ENCODE measurements at regions not wholly inside any gene's neighbourhood (a gene's known extent, or its start where the extent isn't known, plus 50 kb on each side); places are given as distances from the start of the nearest gene placed in this dataset.
A peak's percentile ranks its signal among the peaks of the same experiment; 100 is the strongest.

DNA sequence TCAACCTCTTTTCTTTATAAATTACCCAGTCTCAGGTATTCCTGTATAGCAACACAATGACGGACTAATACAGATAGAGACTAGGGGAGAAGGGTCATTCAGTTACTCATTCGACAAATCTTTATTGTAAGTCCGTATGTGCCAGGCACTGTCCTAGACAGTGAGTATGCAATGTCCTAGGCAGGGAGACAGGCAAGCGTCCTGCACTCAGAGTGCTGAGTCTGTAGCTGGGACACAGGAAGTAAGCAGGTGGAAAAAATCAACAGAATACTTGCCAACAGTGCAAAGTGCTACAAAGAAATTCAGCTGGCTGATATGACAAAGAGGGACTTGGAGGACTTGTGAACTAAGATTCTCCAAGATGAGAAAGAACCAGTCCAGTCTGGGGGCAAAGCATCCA lies 92.2 kb upstream of the ZBTB40 start:
- TF ChIP-seq, protein P1, sequence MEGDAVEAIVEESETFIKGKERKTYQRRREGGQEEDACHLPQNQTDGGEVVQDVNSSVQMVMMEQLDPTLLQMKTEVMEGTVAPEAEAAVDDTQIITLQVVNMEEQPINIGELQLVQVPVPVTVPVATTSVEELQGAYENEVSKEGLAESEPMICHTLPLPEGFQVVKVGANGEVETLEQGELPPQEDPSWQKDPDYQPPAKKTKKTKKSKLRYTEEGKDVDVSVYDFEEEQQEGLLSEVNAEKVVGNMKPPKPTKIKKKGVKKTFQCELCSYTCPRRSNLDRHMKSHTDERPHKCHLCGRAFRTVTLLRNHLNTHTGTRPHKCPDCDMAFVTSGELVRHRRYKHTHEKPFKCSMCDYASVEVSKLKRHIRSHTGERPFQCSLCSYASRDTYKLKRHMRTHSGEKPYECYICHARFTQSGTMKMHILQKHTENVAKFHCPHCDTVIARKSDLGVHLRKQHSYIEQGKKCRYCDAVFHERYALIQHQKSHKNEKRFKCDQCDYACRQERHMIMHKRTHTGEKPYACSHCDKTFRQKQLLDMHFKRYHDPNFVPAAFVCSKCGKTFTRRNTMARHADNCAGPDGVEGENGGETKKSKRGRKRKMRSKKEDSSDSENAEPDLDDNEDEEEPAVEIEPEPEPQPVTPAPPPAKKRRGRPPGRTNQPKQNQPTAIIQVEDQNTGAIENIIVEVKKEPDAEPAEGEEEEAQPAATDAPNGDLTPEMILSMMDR (IDR thresholded peaks at IDR 0.05; ENCODE audit: insufficient read depth, low read length, severe bottlenecking), result no peak
- Histone ChIP-seq H3K4me3 (ENCODE audit: low read depth, low read length) (no peak overlapping the region), H3K27me3 (ENCODE audit: control insufficient read depth, insufficient read depth, low read length) (peaks cover 5% of the 10 kb centered on the region), H3K36me3 (ENCODE audit: control insufficient read depth, insufficient read depth, low read length) (no peaks in the 10 kb centered on the region)
- DNase-seq (ENCODE audit: low read depth) (no peak), FAIRE-seq (no peak)

DNA sequence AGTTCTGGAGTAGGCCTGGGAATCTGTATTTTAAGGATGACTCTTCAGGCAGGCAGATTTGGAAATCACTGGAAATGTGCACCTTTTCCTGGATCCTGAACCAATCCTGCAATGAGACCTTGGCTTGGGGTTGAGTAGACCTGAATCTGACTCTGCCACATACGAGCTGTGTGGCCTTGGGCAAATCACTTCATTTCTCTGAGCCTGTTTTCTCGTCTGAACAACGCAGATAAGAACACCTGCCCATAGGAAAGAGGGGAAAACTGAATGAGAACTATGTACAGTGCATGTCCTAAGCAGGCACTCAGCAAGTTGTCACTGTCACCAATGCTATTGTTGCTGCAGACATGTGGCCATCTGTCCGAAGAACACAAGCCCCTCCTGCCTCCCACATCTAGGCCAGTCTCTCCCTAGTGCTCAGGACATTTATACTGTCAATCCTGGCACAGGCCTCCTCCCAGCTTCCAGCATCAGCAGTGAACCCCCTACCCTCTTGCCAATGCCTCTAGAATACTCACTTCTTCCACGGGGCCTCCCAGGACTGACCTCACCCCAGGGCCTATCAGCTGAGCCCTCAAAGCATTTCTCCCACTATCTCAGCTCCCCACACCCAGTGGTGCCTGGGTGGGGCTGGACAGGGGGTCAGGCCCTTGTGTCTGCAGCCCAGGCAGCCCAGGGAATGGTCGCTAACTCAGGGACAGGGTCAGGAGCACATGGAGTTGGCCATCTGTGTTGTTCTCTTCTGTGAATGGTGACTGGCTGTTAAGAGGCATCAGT lies 88.8 kb upstream of the ZBTB40 start:
- no peak overlapping the region for H3K4me3 ChIP-seq (ENCODE audit: low read depth, low read length)
- no peaks in the 10 kb centered on the region for H3K36me3 ChIP-seq (ENCODE audit: control insufficient read depth, insufficient read depth, low read length)
- TF ChIP-seq, protein P1 (IDR thresholded peaks at IDR 0.05; ENCODE audit: insufficient read depth, low read length, severe bottlenecking), result no peak
- FAIRE-seq (peak; percentile 72), DNase-seq (ENCODE audit: low read depth) (no peak)
- peaks cover 3% of the 10 kb centered on the region for H3K27me3 ChIP-seq (ENCODE audit: control insufficient read depth, insufficient read depth, low read length)

DNA sequence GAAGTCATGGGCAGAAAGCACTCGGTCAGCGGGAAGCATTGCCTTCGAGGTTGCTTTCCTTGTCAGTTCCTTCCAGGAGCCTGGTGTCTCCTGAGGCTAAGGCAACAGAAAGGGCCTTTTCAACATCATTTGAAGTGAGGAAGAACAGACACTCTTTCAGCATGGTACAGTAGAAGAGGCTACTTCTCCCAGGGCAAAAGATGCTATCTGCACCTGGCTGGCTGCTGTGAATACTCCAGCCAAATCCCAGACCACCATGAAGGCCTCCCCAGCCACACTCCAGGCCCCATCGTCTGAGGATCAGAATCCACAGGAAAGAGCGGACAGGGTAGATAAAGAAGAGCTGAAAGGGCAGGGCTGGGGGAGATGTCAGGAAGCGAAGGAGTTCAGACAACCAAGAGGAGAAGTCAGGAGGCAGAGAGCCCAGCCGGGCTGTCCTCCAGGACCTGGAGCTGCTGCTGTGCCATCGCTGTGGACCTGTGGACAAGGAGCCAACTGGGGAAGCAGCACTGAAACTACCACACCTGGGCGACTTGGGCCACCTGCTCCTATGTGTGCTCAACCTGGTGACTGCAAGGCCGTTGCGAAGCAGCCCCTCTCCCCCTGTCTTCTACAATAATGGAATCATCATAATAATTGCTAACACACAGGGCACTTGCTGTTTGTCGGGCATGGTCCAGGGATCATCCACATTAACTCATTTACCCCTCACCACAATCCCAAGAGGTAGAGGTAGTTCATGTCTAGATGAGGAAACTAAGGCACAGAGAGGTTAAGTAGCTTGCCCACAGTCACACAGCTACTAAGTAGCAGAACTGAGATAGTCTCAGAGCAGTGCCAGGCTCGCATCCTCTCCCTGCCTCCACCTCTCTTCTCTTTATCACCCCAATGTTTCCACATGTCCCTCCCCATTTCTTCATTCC lies 88.0 kb upstream of the ZBTB40 start:
- no peaks in the 10 kb centered on the region for H3K36me3 ChIP-seq (ENCODE audit: control insufficient read depth, insufficient read depth, low read length)
- TF ChIP-seq, protein P1 (IDR thresholded peaks at IDR 0.05; ENCODE audit: insufficient read depth, low read length, severe bottlenecking), result no peak
- no peak overlapping the region for H3K4me3 ChIP-seq (ENCODE audit: low read depth, low read length)
- H3K27me3 ChIP-seq (ENCODE audit: control insufficient read depth, insufficient read depth, low read length), result no peaks in the 10 kb centered on the region
- DNase-seq (ENCODE audit: low read depth), result no peak
- no peak for FAIRE-seq

DNA sequence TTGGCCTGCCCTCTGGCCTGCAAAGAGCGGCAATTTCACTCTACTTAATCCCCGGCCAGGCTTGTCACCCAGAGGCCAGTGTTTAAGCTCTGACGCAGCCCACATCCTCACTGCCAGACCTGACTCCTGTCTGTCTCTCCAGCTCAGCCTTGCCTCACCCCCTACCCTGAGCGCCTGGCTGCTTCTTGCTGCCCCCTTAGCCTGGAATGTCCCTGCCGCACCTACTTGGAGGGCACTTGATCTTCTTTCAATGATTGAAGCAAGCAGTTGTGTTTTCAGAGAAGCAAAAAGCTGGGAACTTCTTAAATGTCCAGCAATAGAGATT lies 87.4 kb upstream of the ZBTB40 start:
- H3K36me3 ChIP-seq (ENCODE audit: control insufficient read depth, insufficient read depth, low read length), result no peaks in the 10 kb centered on the region
- FAIRE-seq (no peak), DNase-seq (ENCODE audit: low read depth) (no peak)
- TF ChIP-seq, protein P1 (IDR thresholded peaks at IDR 0.05; ENCODE audit: insufficient read depth, low read length, severe bottlenecking), result no peak
- no peak overlapping the region for H3K4me3 ChIP-seq (ENCODE audit: low read depth, low read length)
- H3K27me3 ChIP-seq (ENCODE audit: control insufficient read depth, insufficient read depth, low read length), result no peaks in the 10 kb centered on the region

DNA sequence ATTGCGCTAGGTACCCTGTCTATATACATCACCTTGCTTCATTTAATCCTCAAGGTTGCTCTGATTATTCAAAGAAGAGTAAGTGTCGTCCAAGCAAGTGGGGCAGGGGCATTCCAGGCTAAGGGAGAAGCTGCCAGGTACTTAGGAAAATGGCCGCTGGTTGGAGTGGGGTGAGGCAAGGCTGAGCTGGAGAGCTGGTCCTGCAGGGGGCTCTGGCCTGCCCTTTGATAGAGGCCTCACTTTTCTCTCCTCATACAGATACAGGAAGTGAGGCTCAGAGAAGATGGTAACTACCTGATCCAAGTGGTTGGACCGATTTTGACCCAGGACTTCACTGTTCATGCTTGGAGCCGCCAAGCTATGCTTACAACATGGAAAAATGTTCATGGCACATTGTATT lies 86.9 kb upstream of the ZBTB40 start:
- Histone ChIP-seq H3K4me3 (ENCODE audit: low read depth, low read length) (no peak overlapping the region), H3K27me3 (ENCODE audit: control insufficient read depth, insufficient read depth, low read length) (peaks cover 2% of the 10 kb centered on the region), H3K36me3 (ENCODE audit: control insufficient read depth, insufficient read depth, low read length) (no peaks in the 10 kb centered on the region)
- FAIRE-seq (no peak), DNase-seq (ENCODE audit: low read depth) (no peak)
- TF ChIP-seq, protein P1 (IDR thresholded peaks at IDR 0.05; ENCODE audit: insufficient read depth, low read length, severe bottlenecking), result no peak
